DND-41 (cell line): ENCODE measurements at regions not wholly inside any gene's neighbourhood (a gene's known extent, or its start where the extent isn't known, plus 50 kb on each side); places are given as distances from the start of the nearest gene placed in this dataset.

Experiments used
- EZH2 ChIP-seq: IDR thresholded peaks from 3 replicates; pipeline ENCODE4 v1.6.1; 2012; ENCODE audit warnings: borderline replicate concordance, low read depth, mild to moderate bottlenecking, moderate library complexity, low read length, inconsistent platforms; ENCODE audit not compliant: severe bottlenecking
- TF ChIP-seq, protein P1 (sequence below): IDR thresholded peaks from 2 replicates; pipeline ENCODE4 v1.5.1; 2012; ENCODE audit warnings: borderline replicate concordance, low read length, moderate library complexity, mild to moderate bottlenecking; ENCODE audit not compliant: poor library complexity, severe bottlenecking; ENCODE audit errors: extremely low read depth

DNA sequence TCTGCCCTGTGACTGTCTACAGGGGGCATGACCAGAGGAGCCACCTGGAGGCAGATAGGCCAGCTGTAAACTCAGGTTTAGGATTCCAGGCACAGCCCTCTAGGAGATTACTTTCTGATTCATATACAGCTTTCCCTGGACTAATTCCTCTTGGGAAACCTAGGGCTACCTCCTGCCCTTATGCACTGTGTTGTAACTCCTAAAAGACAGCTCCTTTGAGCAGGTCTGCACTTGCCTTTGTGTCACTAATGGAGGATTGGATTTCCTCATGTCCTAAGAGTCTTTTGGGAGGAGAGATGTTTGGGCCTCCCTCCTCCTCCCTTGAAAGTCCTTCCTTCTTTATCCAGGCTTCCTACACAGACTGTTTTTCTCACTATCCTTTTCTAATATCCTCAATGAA lies 202.0 kb downstream of the PCDH19 start:
- TF ChIP-seq, protein P1, sequence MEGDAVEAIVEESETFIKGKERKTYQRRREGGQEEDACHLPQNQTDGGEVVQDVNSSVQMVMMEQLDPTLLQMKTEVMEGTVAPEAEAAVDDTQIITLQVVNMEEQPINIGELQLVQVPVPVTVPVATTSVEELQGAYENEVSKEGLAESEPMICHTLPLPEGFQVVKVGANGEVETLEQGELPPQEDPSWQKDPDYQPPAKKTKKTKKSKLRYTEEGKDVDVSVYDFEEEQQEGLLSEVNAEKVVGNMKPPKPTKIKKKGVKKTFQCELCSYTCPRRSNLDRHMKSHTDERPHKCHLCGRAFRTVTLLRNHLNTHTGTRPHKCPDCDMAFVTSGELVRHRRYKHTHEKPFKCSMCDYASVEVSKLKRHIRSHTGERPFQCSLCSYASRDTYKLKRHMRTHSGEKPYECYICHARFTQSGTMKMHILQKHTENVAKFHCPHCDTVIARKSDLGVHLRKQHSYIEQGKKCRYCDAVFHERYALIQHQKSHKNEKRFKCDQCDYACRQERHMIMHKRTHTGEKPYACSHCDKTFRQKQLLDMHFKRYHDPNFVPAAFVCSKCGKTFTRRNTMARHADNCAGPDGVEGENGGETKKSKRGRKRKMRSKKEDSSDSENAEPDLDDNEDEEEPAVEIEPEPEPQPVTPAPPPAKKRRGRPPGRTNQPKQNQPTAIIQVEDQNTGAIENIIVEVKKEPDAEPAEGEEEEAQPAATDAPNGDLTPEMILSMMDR, result no peak
- TF ChIP-seq EZH2, result no peak
